Right atrium auricular region (tissue), 2 donors: ENCODE measurements at regions not wholly inside any gene's neighbourhood (a gene's known extent, or its start where the extent isn't known, plus 50 kb on each side); places are given as distances from the start of the nearest gene placed in this dataset.

ENCODE experiments used
- DNase-seq: peaks from one replicate; pipeline ENCODE4 v3.0.0-alpha.2; 2019; ENCODE audit warnings: low spot score
- H3K27ac ChIP-seq, 2 donors: fragments of 200-600 bp; sonication (generic); 1 replicate in 1 of 2; 2 replicates in 1 of 2; pipeline ENCODE4 v1.5.1; 2016 to 2019
- H3K27me3 ChIP-seq, 2 donors: fragments of 200-600 bp; sonication (generic); one replicate each; pipeline versions ENCODE4 v1.5.1 to v1.6.0; 2017 to 2019
- H3K36me3 ChIP-seq: fragments of 200-600 bp; sonication (generic); one replicate; pipeline ENCODE4 v1.5.1; 2016
- H3K4me1 ChIP-seq, 2 donors: fragments of 200-600 bp; sonication (generic); one replicate each; pipeline versions ENCODE4 v1.5.1 to v1.6.0; 2017 to 2019
- H3K4me3 ChIP-seq, 2 donors: fragments of 200-600 bp; sonication (generic); 1 replicate in 1 of 2; 2 replicates in 1 of 2; pipeline ENCODE4 v1.5.1; 2017 to 2019; ENCODE audit warnings: mild to moderate bottlenecking in 1 of 2, moderate library complexity in 1 of 2
- H3K9me3 ChIP-seq, 2 donors: fragments of 200-600 bp; sonication (generic); one replicate each; pipeline ENCODE4 v1.5.1; 2019
- TF ChIP-seq, protein P1 (sequence below), 2 donors: fragments of 200-600 bp; sonication (generic); IDR thresholded peaks; one replicate each; pipeline ENCODE4 v1.5.1; 2019; ENCODE audit warnings: antibody characterized with exemption in 2 of 2

DNA sequence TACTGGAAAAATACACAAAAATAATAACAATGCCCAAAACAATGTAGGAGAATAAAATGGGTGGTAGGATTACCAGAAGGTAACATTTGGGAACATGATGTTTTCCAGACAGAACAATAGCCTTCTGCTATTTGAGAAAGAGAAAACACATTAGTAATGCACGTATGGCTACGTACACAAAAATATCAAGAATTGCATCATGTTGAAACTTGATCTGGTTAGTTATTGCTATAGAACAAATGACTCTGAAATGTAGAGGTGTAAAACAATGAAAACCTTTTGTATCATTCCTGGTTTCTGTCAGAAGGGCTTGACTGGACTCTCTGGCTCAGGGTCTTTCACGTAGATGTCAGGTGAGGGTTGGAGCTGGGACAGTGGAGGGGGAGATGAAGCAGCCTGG, 1040.0 kb downstream of the FAT4 start:
- no peaks in the 10 kb centered on the region for H3K9me3 ChIP-seq
- no peak overlapping the region for H3K27ac ChIP-seq
- no peaks in the 10 kb centered on the region for H3K27me3 ChIP-seq
- H3K4me1 ChIP-seq = no peaks in the 10 kb centered on the region
- H3K36me3 ChIP-seq = no peaks in the 10 kb centered on the region
- TF ChIP-seq, protein P1, sequence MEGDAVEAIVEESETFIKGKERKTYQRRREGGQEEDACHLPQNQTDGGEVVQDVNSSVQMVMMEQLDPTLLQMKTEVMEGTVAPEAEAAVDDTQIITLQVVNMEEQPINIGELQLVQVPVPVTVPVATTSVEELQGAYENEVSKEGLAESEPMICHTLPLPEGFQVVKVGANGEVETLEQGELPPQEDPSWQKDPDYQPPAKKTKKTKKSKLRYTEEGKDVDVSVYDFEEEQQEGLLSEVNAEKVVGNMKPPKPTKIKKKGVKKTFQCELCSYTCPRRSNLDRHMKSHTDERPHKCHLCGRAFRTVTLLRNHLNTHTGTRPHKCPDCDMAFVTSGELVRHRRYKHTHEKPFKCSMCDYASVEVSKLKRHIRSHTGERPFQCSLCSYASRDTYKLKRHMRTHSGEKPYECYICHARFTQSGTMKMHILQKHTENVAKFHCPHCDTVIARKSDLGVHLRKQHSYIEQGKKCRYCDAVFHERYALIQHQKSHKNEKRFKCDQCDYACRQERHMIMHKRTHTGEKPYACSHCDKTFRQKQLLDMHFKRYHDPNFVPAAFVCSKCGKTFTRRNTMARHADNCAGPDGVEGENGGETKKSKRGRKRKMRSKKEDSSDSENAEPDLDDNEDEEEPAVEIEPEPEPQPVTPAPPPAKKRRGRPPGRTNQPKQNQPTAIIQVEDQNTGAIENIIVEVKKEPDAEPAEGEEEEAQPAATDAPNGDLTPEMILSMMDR (IDR thresholded peaks at IDR 0.05) = no peak
- DNase-seq = no peak
- no peak overlapping the region for H3K4me3 ChIP-seq

DNA sequence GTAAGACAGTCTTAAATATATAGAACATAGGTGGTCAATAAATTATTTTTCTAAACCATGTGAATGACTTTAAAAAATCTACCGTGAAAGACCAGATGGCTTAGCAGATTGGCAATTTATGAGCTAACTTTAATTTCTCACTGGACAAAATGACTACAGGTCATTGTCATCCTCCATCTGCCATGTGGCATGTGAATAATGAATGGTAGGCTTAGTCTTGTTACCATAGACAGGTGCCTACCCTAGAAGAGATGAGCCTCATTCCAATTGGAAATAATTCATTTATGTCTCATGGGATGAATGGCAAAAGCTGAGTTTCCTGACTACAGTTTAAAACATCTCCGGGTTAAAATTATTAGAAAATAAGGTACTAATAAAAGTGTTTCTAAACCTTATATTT, 1043.3 kb downstream of the FAT4 start:
- Histone ChIP-seq H3K27me3 (no peaks in the 10 kb centered on the region), H3K4me1 (no peaks in the 10 kb centered on the region), H3K9me3 (no peaks in the 10 kb centered on the region), H3K36me3 (no peaks in the 10 kb centered on the region), H3K4me3 (no peak overlapping the region), H3K27ac (no peak overlapping the region)
- TF ChIP-seq, protein P1 (IDR thresholded peaks at IDR 0.05) = no peak
- DNase-seq = no peak

DNA sequence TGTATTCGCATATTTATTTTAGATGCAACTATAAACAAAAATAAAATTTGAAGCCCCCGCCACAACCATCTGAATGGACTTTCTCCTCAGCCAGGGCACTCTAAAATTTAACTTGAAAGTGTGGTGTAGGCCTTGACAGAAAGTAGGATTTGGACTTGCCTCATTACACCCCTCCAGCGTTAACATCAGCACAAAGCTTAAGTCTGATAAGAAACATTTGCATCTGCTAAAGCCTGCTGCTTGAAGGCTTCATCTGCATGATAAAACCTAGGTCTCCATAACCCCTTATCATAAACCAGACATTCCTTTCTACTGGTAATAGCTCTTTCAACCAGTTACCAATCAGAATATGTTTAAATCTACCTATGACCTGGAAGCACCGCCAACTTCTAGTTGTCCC, 1046.5 kb downstream of the FAT4 start:
- no peak for DNase-seq
- Histone ChIP-seq H3K4me1 (no peaks in the 10 kb centered on the region), H3K36me3 (no peaks in the 10 kb centered on the region), H3K9me3 (no peaks in the 10 kb centered on the region), H3K4me3 (no peak overlapping the region), H3K27me3 (no peaks in the 10 kb centered on the region), H3K27ac (no peak overlapping the region)
- TF ChIP-seq, protein P1 (IDR thresholded peaks at IDR 0.05) = no peak

DNA sequence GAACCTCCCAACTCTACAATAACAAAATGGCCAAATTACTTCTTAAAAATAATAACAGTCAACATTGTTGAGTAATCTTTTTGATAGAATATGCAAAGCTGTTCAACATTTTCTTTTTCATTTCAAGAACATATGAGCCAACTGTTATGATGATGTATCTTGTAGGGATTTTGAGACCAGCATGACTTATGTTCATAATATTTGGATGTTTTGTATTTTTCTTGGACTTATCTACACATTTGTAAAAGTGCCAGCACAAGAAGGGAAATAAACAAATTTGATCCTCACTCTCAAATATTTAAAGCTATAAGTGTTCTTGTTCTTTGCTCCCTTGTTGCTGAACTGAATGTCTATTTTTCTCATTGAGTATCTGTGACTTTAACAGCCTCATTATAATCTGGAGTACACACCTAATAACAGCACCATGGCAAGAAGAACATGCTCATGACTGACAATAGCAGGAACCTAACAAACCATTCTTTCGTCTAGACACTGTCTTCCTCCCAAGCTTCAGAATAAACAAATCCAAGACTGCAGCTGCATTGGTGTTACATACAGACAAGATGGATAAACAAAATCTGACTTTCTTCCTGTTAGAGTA, 1049.7 kb downstream of the FAT4 start:
- Histone ChIP-seq H3K4me1 (no peaks in the 10 kb centered on the region), H3K27ac (peak overlapping the region in 1 of 2 donors; percentile 2), H3K4me3 (no peak overlapping the region), H3K9me3 (no peaks in the 10 kb centered on the region), H3K27me3 (no peaks in the 10 kb centered on the region), H3K36me3 (no peaks in the 10 kb centered on the region)
- DNase-seq = no peak
- TF ChIP-seq, protein P1 (IDR thresholded peaks at IDR 0.05) = no peak

DNA sequence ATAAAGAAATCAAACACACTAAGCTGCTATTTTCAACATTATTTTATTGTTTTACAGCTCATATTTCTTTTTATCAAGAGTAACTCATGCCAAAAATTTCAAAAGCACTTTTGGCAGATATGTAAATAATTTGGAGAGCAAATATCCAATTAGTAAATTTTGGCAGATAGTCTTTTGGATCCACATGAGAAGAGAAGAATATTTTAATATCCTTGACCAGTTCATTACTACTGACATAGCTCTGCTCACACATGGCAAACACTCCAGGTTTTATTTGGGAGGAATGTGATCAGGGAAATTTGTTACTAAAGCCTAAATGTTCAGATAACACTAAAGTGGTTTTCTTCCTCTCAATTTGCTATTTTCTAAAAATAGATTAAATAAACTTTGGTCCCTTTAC, 1054.3 kb downstream of the FAT4 start:
- H3K27ac ChIP-seq = no peak overlapping the region
- TF ChIP-seq, protein P1 (IDR thresholded peaks at IDR 0.05) = no peak

DNA sequence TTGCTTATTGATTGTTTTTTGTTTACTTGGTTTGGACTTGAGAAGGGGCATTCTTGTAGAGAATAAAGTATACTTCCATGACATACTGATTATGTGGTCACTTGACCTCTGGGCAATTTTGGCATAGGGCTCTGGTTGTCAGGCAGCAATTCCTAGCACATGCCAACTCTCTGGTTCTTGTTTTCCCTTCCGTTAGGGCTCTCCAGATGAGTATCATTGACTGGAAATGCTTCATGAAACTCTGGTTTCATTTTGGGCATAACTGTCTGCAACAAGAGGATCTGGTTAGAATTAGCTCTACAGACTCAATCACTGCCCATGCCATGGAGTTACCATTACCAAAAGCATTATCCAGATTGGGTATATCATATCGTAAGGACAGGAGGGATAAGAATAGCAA, 1057.9 kb downstream of the FAT4 start:
- H3K4me1 ChIP-seq = no peaks in the 10 kb centered on the region
- no peak overlapping the region for H3K27ac ChIP-seq
- no peak for DNase-seq
- TF ChIP-seq, protein P1 (IDR thresholded peaks at IDR 0.05) = no peak
- H3K4me3 ChIP-seq = no peak overlapping the region
- H3K27me3 ChIP-seq = no peaks in the 10 kb centered on the region
- no peaks in the 10 kb centered on the region for H3K9me3 ChIP-seq
- no peaks in the 10 kb centered on the region for H3K36me3 ChIP-seq

More for the DNA sequence above, 1054.3 kb downstream of the FAT4 start:
- H3K36me3 ChIP-seq = no peaks in the 10 kb centered on the region
- DNase-seq = no peak
- H3K4me1 ChIP-seq = no peaks in the 10 kb centered on the region
- H3K4me3 ChIP-seq = no peak overlapping the region
- H3K9me3 ChIP-seq = no peaks in the 10 kb centered on the region
- no peaks in the 10 kb centered on the region for H3K27me3 ChIP-seq
